ENCODE measurements at regions not wholly inside any gene's neighbourhood (a gene's known extent, or its start where the extent isn't known, plus 50 kb on each side); places are given as distances from the start of the nearest gene placed in this dataset.

DNA sequence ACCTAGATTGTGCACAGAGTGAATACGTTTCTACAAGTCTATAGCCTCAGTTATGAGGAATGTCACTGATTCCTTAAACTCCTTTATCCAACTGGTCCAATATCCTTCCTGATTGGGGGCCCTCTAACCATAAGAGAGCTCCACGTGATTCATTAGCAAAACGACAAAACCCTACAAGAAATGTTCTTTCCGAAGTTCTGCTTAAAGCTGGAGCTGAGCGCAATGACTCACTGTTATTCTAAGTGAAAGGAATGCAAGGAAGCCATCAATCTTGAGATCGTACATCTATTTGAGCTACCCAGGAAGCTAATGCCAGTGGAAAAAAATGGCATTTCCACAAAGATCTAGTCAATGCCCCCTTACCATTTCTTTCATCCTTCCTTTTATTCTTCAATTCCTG, 354.9 kb upstream of the CDH20 start:
- H3K14ac ChIP-seq (replicated peaks; ENCODE audit: low read depth, low read length), result no peak overlapping the region
- H3K27ac ChIP-seq (ENCODE audit: insufficient read depth, low read length), result no peak overlapping the region
- H3K36me3 ChIP-seq (ENCODE audit: control insufficient read depth, insufficient read depth, low read length), result no peaks in the 10 kb centered on the region
- H2AK5ac ChIP-seq (ENCODE audit: low read depth, low read length), result no peak overlapping the region
- H3K18ac ChIP-seq (ENCODE audit: low read depth, low read length), result no peak overlapping the region
- no peaks in the 10 kb centered on the region for H3K4me1 ChIP-seq (ENCODE audit: control insufficient read depth, insufficient read depth, low read length)
- intact Hi-C loops (cut with micrococcal nuclease), result no loop called here
- no peak overlapping the region for H2BK5ac ChIP-seq (ENCODE audit: low read depth, low read length, poor library complexity, severe bottlenecking)
- H4K8ac ChIP-seq (ENCODE audit: low read depth in 2 of 2, low read length in 2 of 2), result no peak overlapping the region
- H3K4ac ChIP-seq (ENCODE audit: low read depth, low read length), result no peak overlapping the region
- ATAC-seq (ENCODE audit: low read depth), result no peak
- dilution Hi-C loops (cut with HindIII; ENCODE audit: low sequenced_read_pairs, unreplicated experiment), result no loop called here
- in situ Hi-C loops (cut with MboI; ENCODE audit: low sequenced_read_pairs), result no loop called here
- CTCF ChIA-PET, result no interaction called here
- H3K9me1 ChIP-seq (ENCODE audit: insufficient read depth, low read length), result no peaks in the 10 kb centered on the region
- no peak overlapping the region for H3K4me3 ChIP-seq (ENCODE audit: insufficient read depth, low read depth, low read length)
- no peak overlapping the region for H4K5ac ChIP-seq (ENCODE audit: low read depth, low read length)
- WGBS, 2 experiments (ENCODE audit: extremely low coverage in 2 of 2, insufficient read length in 1 of 2), result 40% methylated on average over 2 of the region's 6 CpGs; no CpG with 5 or more reads in 1 of the 2 experiments
- no peak overlapping the region for H2BK120ac ChIP-seq (ENCODE audit: low read depth, low read length)
- H4K20me1 ChIP-seq (ENCODE audit: insufficient read depth, low read length), result no peaks in the 10 kb centered on the region
- no peak overlapping the region for H3K4me2 ChIP-seq (ENCODE audit: low read depth, low read length)
- no peak overlapping the region for H2AFZ ChIP-seq (replicated peaks; ENCODE audit: low read length, poor library complexity)
- H3K9me3 ChIP-seq (ENCODE audit: control insufficient read depth, insufficient read depth, low read length), result peaks cover 5% of the 10 kb centered on the region
- no peak overlapping the region for H3K56ac ChIP-seq (ENCODE audit: extremely low read depth, insufficient read depth, low read length)
- H4K91ac ChIP-seq (ENCODE audit: insufficient read depth, low read depth, low read length), result no peak overlapping the region
- no peaks in the 10 kb centered on the region for H3K27me3 ChIP-seq (ENCODE audit: control insufficient read depth, insufficient read depth, low read length)
- no peak overlapping the region for H3K9ac ChIP-seq (ENCODE audit: low read depth, low read length)
- H2AK9ac ChIP-seq (replicated peaks; ENCODE audit: low read depth, low read length, poor library complexity), result no peak overlapping the region
- TF ChIP-seq MAFK (IDR thresholded peaks at IDR 0.05; ENCODE audit: low read depth, low read length), result no peak
- no peak for TF ChIP-seq CHD1 (IDR thresholded peaks at IDR 0.05; ENCODE audit: low read depth, low read length)
- TF ChIP-seq RAD21 (IDR thresholded peaks at IDR 0.05; ENCODE audit: low read length), result no peak
- no peak for TF ChIP-seq SMC3 (IDR thresholded peaks at IDR 0.05; ENCODE audit: low read depth, low read length)
- TF ChIP-seq, protein P1, sequence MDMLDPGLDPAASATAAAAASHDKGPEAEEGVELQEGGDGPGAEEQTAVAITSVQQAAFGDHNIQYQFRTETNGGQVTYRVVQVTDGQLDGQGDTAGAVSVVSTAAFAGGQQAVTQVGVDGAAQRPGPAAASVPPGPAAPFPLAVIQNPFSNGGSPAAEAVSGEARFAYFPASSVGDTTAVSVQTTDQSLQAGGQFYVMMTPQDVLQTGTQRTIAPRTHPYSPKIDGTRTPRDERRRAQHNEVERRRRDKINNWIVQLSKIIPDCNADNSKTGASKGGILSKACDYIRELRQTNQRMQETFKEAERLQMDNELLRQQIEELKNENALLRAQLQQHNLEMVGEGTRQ (IDR thresholded peaks at IDR 0.05; ENCODE audit: low read depth, low read length), result no peak
- TF ChIP-seq RCOR1 (IDR thresholded peaks at IDR 0.05; ENCODE audit: insufficient replicate concordance, low read length), result no peak
- TF ChIP-seq, protein P2, sequence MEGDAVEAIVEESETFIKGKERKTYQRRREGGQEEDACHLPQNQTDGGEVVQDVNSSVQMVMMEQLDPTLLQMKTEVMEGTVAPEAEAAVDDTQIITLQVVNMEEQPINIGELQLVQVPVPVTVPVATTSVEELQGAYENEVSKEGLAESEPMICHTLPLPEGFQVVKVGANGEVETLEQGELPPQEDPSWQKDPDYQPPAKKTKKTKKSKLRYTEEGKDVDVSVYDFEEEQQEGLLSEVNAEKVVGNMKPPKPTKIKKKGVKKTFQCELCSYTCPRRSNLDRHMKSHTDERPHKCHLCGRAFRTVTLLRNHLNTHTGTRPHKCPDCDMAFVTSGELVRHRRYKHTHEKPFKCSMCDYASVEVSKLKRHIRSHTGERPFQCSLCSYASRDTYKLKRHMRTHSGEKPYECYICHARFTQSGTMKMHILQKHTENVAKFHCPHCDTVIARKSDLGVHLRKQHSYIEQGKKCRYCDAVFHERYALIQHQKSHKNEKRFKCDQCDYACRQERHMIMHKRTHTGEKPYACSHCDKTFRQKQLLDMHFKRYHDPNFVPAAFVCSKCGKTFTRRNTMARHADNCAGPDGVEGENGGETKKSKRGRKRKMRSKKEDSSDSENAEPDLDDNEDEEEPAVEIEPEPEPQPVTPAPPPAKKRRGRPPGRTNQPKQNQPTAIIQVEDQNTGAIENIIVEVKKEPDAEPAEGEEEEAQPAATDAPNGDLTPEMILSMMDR (conservative IDR thresholded peaks at IDR 0.05; ENCODE audit: low read depth, low read length), result no peak
- no peak for TF ChIP-seq FOS (IDR thresholded peaks at IDR 0.05; ENCODE audit: low read depth, low read length)
- no peak for TF ChIP-seq POLR2A (IDR thresholded peaks at IDR 0.05; ENCODE audit: low read depth, low read length)
- TF ChIP-seq MAZ (IDR thresholded peaks at IDR 0.05; ENCODE audit: borderline replicate concordance, low read depth, low read length), result no peak
- no peak for TF ChIP-seq BHLHE40 (IDR thresholded peaks at IDR 0.05; ENCODE audit: low read depth, low read length)
- TF ChIP-seq NFE2L2 (IDR thresholded peaks at IDR 0.05; ENCODE audit: low read depth, low read length), result no peak
- no peak for TF ChIP-seq MXI1 (IDR thresholded peaks at IDR 0.05; ENCODE audit: borderline replicate concordance, low read depth, low read length)
- TF ChIP-seq CEBPB (IDR thresholded peaks at IDR 0.05; ENCODE audit: low read depth, low read length), result no peak
- TF ChIP-seq, protein P3, sequence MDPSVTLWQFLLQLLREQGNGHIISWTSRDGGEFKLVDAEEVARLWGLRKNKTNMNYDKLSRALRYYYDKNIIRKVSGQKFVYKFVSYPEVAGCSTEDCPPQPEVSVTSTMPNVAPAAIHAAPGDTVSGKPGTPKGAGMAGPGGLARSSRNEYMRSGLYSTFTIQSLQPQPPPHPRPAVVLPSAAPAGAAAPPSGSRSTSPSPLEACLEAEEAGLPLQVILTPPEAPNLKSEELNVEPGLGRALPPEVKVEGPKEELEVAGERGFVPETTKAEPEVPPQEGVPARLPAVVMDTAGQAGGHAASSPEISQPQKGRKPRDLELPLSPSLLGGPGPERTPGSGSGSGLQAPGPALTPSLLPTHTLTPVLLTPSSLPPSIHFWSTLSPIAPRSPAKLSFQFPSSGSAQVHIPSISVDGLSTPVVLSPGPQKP (IDR thresholded peaks at IDR 0.05; ENCODE audit: borderline replicate concordance, low read depth, low read length), result no peak
- TF ChIP-seq RFX5 (IDR thresholded peaks at IDR 0.05; ENCODE audit: low read depth, low read length), result no peak
- no peaks in the 10 kb centered on the region for H3K79me1 ChIP-seq (ENCODE audit: low read depth in 1 of 2, low read length in 2 of 2)
- DNase-seq, result peak; percentile 38
- H2BK15ac ChIP-seq (ENCODE audit: low read depth, low read length), result no peak overlapping the region
- POLR2A ChIA-PET (ENCODE audit: unreplicated experiment), result no interaction called here
- no peak overlapping the region for H2BK20ac ChIP-seq (ENCODE audit: low read depth, low read length)
- no peak overlapping the region for H3K23ac ChIP-seq (ENCODE audit: low read depth, low read length)
- BruUV-seq (replicated peaks), result no TSS peak

Measured in IMR-90 (cell line).